Sigmoid colon (tissue), 6 donors: ENCODE measurements at regions not wholly inside any gene's neighbourhood (a gene's known extent, or its start where the extent isn't known, plus 50 kb on each side); places are given as distances from the start of the nearest gene placed in this dataset.
"Not testable (repeated sequence)": the region's sequence is repeated elsewhere in the genome, so short reads cannot be mapped to it uniquely, and the experiment has no call there.

Experiments used
- DNase-seq: peaks from one replicate; pipeline ENCODE4 v3.0.0-alpha.2; 2019
- H3K27ac ChIP-seq, 4 donors: fragments of 200-600 bp; sonication (generic); one replicate each; pipeline ENCODE4 v1.5.1; 2016 to 2019; ENCODE audit warnings: mild to moderate bottlenecking in 1 of 4
- H3K27me3 ChIP-seq, 3 donors: fragments of 200-600 bp; sonication (generic); one replicate each; pipeline ENCODE4 v1.5.1; 2019; ENCODE audit warnings: mild to moderate bottlenecking in 1 of 3
- H3K36me3 ChIP-seq, 4 donors: fragments of 200-600 bp; sonication (generic); one replicate each; pipeline ENCODE4 v1.5.1; 2016 to 2019
- H3K4me1 ChIP-seq, 4 donors: fragments of 200-600 bp; sonication (generic); one replicate each; pipeline ENCODE4 v1.5.1; 2017 to 2019
- H3K4me3 ChIP-seq, 4 donors: fragments of 200-600 bp; sonication (generic); one replicate each; pipeline ENCODE4 v1.5.1; 2017 to 2019; ENCODE audit warnings: mild to moderate bottlenecking in 2 of 4, moderate library complexity in 1 of 4
- H3K9me3 ChIP-seq, 4 donors: fragments of 200-600 bp in 3 of 4; sonication (generic) in 3 of 4; one replicate each; pipeline versions ENCODE4 v1.5.1 to v1.6.1; 2013 to 2019
- EP300 ChIP-seq, 4 donors: sonication (generic); formaldehyde crosslinking; IDR thresholded peaks; one replicate each; pipeline ENCODE4 v1.6.1; 2017; ENCODE audit warnings: antibody characterized with exemption in 4 of 4
- POLR2A ChIP-seq, 2 donors: fragments of 450-650 bp; IDR thresholded peaks; one replicate each; pipeline ENCODE4 v1.6.1; 2016; ENCODE audit warnings: antibody characterized with exemption in 2 of 2, mild to moderate bottlenecking in 2 of 2, moderate library complexity in 2 of 2
- POLR2AphosphoS5 ChIP-seq, 4 donors: sonication (generic); formaldehyde crosslinking; IDR thresholded peaks; one replicate each; pipeline ENCODE4 v1.6.1; 2017; ENCODE audit warnings: antibody characterized with exemption in 4 of 4
- WGBS, 2 donors: extraction: QIAGEN DNeasy Blood & Tissue Kit; methylation state at CpG; one replicate each; pipeline ENCODE4 v1.1.7; 2013; 5-methylcytosine and 5-hydroxymethylcytosine counted together
- intact Hi-C: fragments of 100-400 bp; cut with DNase I; formaldehyde crosslinking; loops from one replicate; pipeline ENCODE4 v1.15.1; 2023
- TF ChIP-seq, protein P1 (sequence below), 4 experiments: fragments of 450-650 bp in 3 of 4; fragments of 200-600 bp in 1 of 4; IDR thresholded peaks; one replicate each; pipeline ENCODE4 v1.5.1; 2016 to 2019; ENCODE audit warnings: antibody characterized with exemption in 4 of 4, mild to moderate bottlenecking in 3 of 4, moderate library complexity in 2 of 4
- donor health status: healthy with polysubstance abuse.
- donor health status: healthy.

DNA sequence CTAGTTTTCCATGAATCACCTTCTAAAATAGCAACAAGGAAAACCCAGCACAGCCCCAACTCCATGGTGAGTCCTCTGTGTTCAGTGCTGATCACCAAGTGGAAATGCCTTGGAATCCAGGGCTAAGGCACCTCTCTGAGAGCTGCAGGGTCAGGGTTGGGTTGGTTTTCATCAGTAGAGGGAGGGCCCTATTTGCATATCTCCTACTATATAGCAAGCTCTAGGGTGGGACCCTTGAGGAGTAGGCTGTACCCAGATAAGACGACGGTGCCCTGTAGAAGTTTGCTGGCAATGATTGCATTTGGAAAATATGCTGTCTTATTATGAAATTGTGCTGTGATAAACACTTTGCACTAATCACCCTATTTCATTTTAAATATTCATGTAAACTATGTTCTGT is 1011.8 kb downstream of the TMEM121 start:
- DNase-seq = no peak
- H3K36me3 ChIP-seq = no peaks in the 10 kb centered on the region
- no peaks in the 10 kb centered on the region for H3K9me3 ChIP-seq
- intact Hi-C loops = no loop called here
- 53 to 64% methylated on average over 2 of the region's 2 CpGs for WGBS, 2 donors
- H3K4me3 ChIP-seq = no peak overlapping the region
- H3K4me1 ChIP-seq = no peaks in the 10 kb centered on the region
- no peak overlapping the region for H3K27ac ChIP-seq
- no peaks in the 10 kb centered on the region for H3K27me3 ChIP-seq
- TF ChIP-seq POLR2A (IDR thresholded peaks at IDR 0.05) (no peak), POLR2AphosphoS5 (IDR thresholded peaks at IDR 0.05) (no peak), EP300 (IDR thresholded peaks at IDR 0.05) (no peak)

DNA sequence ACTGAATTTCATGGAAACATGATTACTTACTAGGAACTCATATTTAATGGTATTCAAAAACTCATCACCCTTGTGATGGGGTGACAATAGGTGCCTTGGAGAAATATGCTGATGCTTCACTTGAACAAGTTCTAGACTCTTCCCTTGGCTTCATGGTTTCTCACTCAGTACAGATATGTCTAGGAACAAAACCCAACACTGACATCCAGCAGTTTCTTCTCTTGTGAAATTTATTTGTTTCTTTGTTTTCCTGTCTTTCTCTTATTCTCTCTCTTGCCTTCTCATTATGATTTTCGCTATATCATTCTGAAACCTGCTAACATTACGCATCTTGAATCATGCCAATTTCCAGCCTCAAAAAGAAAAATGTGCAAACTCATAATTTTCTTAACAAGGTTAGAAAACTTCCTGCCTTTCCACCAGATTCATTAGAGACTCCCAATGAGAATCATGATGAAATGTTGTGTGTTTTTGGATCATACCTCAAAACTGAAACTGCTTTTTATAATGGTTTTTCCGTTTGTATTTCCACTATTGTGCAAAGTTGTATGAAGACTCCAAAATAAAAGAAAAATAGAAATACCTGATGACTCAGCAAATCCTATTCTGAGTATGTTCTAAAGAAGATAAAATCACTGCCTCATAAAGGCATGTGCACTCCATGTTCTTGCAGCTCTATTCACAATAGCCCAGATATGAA is 1021.5 kb downstream of the TMEM121 start:
- 44 to 54% methylated on average over 3 of the region's 3 CpGs for WGBS, 2 donors
- Histone ChIP-seq H3K9me3 (no peaks in the 10 kb centered on the region), H3K27ac (no peak overlapping the region), H3K4me1 (no peaks in the 10 kb centered on the region), H3K4me3 (no peak overlapping the region), H3K27me3 (peaks cover 0 to 5% (median 0%) of the 10 kb centered on the region in 3 donors), H3K36me3 (no peaks in the 10 kb centered on the region)
- no peak for DNase-seq
- TF ChIP-seq POLR2A (IDR thresholded peaks at IDR 0.05) = no peak
- intact Hi-C loops = no loop called here

DNA sequence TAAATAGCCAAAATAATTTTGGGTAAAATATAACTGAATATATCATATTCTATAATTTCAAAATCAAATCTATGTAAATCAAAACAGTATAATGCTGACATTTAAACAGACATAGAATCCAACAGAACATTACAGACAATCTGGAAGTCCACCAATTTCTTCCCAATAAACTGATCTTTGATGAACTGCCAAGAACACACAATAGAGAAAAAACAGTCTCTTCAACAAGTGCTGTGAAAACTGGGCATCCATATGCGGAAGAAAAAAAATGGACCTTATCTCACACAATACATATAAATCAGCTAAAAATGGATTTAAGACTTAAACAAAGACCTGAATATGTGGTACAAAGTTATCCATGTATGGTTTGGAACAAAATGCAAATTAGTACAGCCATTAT is 1022.7 kb downstream of the TMEM121 start:
- no peak for TF ChIP-seq POLR2AphosphoS5 (IDR thresholded peaks at IDR 0.05)
- TF ChIP-seq EP300 (IDR thresholded peaks at IDR 0.05) = no peak
- TF ChIP-seq POLR2A (IDR thresholded peaks at IDR 0.05) = no peak
- TF ChIP-seq, protein P1, sequence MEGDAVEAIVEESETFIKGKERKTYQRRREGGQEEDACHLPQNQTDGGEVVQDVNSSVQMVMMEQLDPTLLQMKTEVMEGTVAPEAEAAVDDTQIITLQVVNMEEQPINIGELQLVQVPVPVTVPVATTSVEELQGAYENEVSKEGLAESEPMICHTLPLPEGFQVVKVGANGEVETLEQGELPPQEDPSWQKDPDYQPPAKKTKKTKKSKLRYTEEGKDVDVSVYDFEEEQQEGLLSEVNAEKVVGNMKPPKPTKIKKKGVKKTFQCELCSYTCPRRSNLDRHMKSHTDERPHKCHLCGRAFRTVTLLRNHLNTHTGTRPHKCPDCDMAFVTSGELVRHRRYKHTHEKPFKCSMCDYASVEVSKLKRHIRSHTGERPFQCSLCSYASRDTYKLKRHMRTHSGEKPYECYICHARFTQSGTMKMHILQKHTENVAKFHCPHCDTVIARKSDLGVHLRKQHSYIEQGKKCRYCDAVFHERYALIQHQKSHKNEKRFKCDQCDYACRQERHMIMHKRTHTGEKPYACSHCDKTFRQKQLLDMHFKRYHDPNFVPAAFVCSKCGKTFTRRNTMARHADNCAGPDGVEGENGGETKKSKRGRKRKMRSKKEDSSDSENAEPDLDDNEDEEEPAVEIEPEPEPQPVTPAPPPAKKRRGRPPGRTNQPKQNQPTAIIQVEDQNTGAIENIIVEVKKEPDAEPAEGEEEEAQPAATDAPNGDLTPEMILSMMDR (IDR thresholded peaks at IDR 0.05) = no peak
- Histone ChIP-seq H3K9me3 (no peaks in the 10 kb centered on the region), H3K27me3 (peaks cover 0 to 5% (median 0%) of the 10 kb centered on the region in 3 donors), H3K4me3 (no peak overlapping the region), H3K36me3 (no peaks in the 10 kb centered on the region), H3K27ac (no peak overlapping the region), H3K4me1 (no peaks in the 10 kb centered on the region)
- DNase-seq = no peak
- intact Hi-C loops = no loop called here
- WGBS, 2 donors = 85 to 94% methylated on average over 1 of the region's 1 CpG

DNA sequence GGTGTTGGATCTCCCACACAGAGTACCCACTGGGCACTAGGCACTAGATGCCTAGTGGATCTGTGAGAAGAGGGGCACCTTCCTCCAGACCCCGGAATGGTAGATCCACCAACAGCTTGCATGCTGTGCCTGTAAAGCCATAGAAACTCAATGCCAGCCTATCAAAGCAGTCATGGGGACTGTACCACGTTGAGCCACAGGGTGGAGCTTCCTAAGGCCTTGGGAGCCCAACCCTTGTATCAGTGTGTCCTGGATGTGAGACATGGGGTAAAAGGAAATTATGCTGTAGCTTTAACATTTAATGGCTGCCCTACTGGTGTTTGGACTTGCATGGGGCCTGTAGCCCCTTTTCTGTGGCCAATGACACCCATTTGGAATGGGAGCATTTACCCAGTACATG is 1024.9 kb downstream of the TMEM121 start:
- Histone ChIP-seq H3K36me3 (no peaks in the 10 kb centered on the region), H3K27ac (no peak overlapping the region), H3K4me1 (no peaks in the 10 kb centered on the region), H3K27me3 (no peaks in the 10 kb centered on the region), H3K4me3 (no peak overlapping the region), H3K9me3 (no peaks in the 10 kb centered on the region)
- TF ChIP-seq, protein P1 (IDR thresholded peaks at IDR 0.05) = no peak
- TF ChIP-seq POLR2AphosphoS5 (IDR thresholded peaks at IDR 0.05) (no peak), EP300 (IDR thresholded peaks at IDR 0.05) (no peak), POLR2A (IDR thresholded peaks at IDR 0.05) (no peak)
- intact Hi-C loops = no loop called here
- DNase-seq = no peak
- 47 to 48% methylated on average over 2 of the region's 2 CpGs for WGBS, 2 donors

DNA sequence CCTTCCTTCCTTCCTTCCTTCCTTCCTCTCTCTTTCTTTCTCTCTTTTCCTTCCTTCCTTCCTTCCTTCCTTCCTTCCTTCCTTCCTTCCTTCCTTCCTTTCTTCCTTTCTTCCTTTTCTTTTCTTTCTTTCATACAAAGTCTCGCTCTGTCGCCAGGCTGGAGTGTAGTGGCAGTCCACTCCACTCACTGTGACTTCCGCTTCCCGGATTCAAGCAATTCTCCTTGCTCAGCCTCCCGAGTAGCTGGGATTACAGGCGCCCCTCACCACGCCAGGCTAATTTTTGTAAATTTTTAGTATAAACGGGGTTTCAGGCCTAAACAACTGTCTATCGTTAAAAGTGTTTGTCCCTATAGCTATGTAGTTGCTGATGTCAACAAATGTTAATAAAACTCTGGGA is 1029.8 kb downstream of the TMEM121 start:
- H3K4me3 ChIP-seq, H3K36me3 ChIP-seq, DNase-seq, intact Hi-C loops, H3K27me3 ChIP-seq, H3K27ac ChIP-seq, H3K9me3 ChIP-seq, H3K4me1 ChIP-seq: not testable (repeated sequence)
- 79 to 80% methylated on average over 9 of the region's 9 CpGs for WGBS, 2 donors

DNA sequence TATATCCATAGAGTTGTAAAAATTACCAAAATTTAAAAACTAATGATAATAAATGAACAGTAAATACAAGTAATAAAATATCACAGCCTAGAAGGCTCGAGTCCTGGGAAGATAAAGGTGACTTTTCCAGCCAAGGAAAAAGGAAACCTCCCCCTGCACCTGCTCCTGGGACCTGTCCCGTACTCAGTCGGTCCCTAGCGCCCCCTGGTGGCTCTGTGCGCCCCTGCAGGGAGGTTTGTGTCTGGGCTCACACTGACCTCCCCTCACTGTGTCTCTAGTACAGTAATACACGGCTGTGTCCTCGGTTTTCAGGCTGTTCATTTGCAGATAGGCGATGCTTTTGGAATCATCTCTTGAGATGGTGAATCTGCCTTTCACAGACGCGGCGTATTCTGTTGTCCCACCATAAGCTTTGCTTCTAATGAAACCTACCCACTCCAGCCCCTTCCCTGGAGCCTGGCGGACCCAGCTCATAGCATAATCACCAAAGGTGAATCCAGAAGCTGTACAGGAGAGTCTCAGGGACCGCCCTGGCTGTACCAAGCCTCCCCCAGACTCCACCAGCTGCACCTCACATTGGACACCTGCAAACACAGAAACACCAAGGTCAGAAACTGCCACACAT is 1030.4 kb downstream of the TMEM121 start:
- H3K36me3 ChIP-seq = no peaks in the 10 kb centered on the region
- intact Hi-C loops = no loop called here
- 32 to 39% methylated on average over 13 of the region's 13 CpGs for WGBS, 2 donors
- DNase-seq = no peak
- no peak overlapping the region for H3K4me3 ChIP-seq
- no peaks in the 10 kb centered on the region for H3K9me3 ChIP-seq
- TF ChIP-seq POLR2A (IDR thresholded peaks at IDR 0.05) (no peak), POLR2AphosphoS5 (IDR thresholded peaks at IDR 0.05) (no peak), EP300 (IDR thresholded peaks at IDR 0.05) (no peak)
- TF ChIP-seq, protein P1 (IDR thresholded peaks at IDR 0.05) = no peak
- H3K27ac ChIP-seq = no peak overlapping the region
- H3K27me3 ChIP-seq = no peaks in the 10 kb centered on the region
- H3K4me1 ChIP-seq = no peaks in the 10 kb centered on the region
